ENCODE measurements at regions not wholly inside any gene's neighbourhood (a gene's known extent, or its start where the extent isn't known, plus 50 kb on each side); places are given as distances from the start of the nearest gene placed in this dataset.

DNA sequence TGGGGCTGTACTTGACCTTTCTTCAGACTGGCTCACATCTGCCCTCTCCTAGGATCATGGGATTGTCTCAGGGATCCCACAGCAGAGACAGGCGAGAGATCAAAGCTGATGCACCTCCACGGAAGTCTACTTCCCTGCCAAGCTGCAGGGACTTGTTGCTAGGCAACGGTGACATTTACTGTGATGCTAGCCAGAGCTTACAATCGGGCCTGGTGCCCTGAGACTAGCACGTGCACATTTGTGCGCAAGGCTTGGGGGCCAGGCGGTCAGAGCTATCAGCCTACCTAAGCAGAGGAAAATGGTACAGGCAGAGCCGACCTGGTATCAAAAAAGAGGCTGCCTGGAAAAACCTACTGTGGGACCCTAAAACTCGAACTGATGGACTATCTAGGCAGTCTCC lies 607.3 kb upstream of the TSPY4 start:
- dilution Hi-C loops (cut with MboI; ENCODE audit: extremely low pct_ligation_motif_present, low sequenced_read_pairs): no loop called here
- H3K27ac ChIP-seq (ENCODE audit: insufficient read depth, low read depth, low read length): no peak overlapping the region
- intact Hi-C loops (cut with micrococcal nuclease): no loop called here
- DNase-seq (ENCODE audit: low read depth, low spot score): no peak
- TF ChIP-seq, protein P1, sequence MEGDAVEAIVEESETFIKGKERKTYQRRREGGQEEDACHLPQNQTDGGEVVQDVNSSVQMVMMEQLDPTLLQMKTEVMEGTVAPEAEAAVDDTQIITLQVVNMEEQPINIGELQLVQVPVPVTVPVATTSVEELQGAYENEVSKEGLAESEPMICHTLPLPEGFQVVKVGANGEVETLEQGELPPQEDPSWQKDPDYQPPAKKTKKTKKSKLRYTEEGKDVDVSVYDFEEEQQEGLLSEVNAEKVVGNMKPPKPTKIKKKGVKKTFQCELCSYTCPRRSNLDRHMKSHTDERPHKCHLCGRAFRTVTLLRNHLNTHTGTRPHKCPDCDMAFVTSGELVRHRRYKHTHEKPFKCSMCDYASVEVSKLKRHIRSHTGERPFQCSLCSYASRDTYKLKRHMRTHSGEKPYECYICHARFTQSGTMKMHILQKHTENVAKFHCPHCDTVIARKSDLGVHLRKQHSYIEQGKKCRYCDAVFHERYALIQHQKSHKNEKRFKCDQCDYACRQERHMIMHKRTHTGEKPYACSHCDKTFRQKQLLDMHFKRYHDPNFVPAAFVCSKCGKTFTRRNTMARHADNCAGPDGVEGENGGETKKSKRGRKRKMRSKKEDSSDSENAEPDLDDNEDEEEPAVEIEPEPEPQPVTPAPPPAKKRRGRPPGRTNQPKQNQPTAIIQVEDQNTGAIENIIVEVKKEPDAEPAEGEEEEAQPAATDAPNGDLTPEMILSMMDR (IDR thresholded peaks at IDR 0.05; ENCODE audit: extremely low read depth in 1 of 2, insufficient read depth in 1 of 2, low read depth in 1 of 2, low read length in 2 of 2): no peak
- TF ChIP-seq FOS (IDR thresholded peaks at IDR 0.05; ENCODE audit: borderline replicate concordance, insufficient read depth, low read length): no peak
- no peak for TF ChIP-seq POLR2AphosphoS5 (IDR thresholded peaks at IDR 0.05; ENCODE audit: insufficient read depth, low read depth, low read length)
- no peak for TF ChIP-seq EZH2 (IDR thresholded peaks at IDR 0.05; ENCODE audit: borderline replicate concordance, low read depth, low read length, severe bottlenecking)
- TF ChIP-seq GATA2 (IDR thresholded peaks at IDR 0.05; ENCODE audit: insufficient read depth, insufficient read length, low read depth, low read length): no peak
- TF ChIP-seq, protein P2, sequence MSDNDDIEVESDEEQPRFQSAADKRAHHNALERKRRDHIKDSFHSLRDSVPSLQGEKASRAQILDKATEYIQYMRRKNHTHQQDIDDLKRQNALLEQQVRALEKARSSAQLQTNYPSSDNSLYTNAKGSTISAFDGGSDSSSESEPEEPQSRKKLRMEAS (IDR thresholded peaks at IDR 0.05; ENCODE audit: insufficient read depth, insufficient read length): no peak
- TF ChIP-seq POLR2A (IDR thresholded peaks at IDR 0.05; ENCODE audit: low read depth, low read length): no peak
- TF ChIP-seq JUN (IDR thresholded peaks at IDR 0.05; ENCODE audit: borderline replicate concordance, insufficient read depth, insufficient read length, low read depth): no peak
- no peak for TF ChIP-seq MYC (IDR thresholded peaks at IDR 0.05; ENCODE audit: low read depth, low read length)
- ChIA-PET CTCF (no interaction called here), POLR2A (no interaction called here)
- H3K4me1 ChIP-seq (ENCODE audit: control insufficient read depth, extremely low read depth, insufficient read depth, low read length): no peaks in the 10 kb centered on the region
- H4K20me1 ChIP-seq (replicated peaks; ENCODE audit: control insufficient read depth, extremely low read depth, insufficient read depth, low read length): no peaks in the 10 kb centered on the region
- BruUV-seq (replicated peaks): no TSS peak
- no peak overlapping the region for H3K4me2 ChIP-seq (ENCODE audit: insufficient read depth, low read length)
- no peaks in the 10 kb centered on the region for H3K27me3 ChIP-seq (ENCODE audit: control insufficient read depth in 2 of 2, insufficient read depth in 2 of 2, low read length in 2 of 2)
- no peaks in the 10 kb centered on the region for H3K9me3 ChIP-seq (replicated peaks; ENCODE audit: control insufficient read depth, insufficient read depth, low read length)
- no peak overlapping the region for H2AFZ ChIP-seq (ENCODE audit: low read depth, low read length)
- FAIRE-seq: no peak
- H3K4me3 ChIP-seq (replicated peaks in 1 of 3; ENCODE audit: insufficient read depth in 1 of 3, low read depth in 1 of 3, low read length in 3 of 3): no peak overlapping the region
- no peaks in the 10 kb centered on the region for H3K36me3 ChIP-seq (ENCODE audit: control insufficient read depth in 2 of 2, extremely low read depth in 1 of 2, insufficient read depth in 2 of 2, low read length in 2 of 2)
- H3K79me2 ChIP-seq (ENCODE audit: control insufficient read depth, insufficient read depth, low read length): no peaks in the 10 kb centered on the region
- H3K9me1 ChIP-seq (replicated peaks; ENCODE audit: control insufficient read depth, extremely low read depth, insufficient read depth, low read length): no peaks in the 10 kb centered on the region
- no peak overlapping the region for H3K9ac ChIP-seq (replicated peaks; ENCODE audit: extremely low read depth, insufficient read depth, low read length)

Data from endothelial cell of umbilical vein (primary cell).